ENCODE measurements at regions not wholly inside any gene's neighbourhood (a gene's known extent, or its start where the extent isn't known, plus 50 kb on each side); places are given as distances from the start of the nearest gene placed in this dataset.
"Not testable (repeated sequence)": the region's sequence is repeated elsewhere in the genome, so short reads cannot be mapped to it uniquely, and the experiment has no call there.

GRCh38 chr7:1300206-1300605 lies 67.5 kb downstream of the UNCX start:
- no peak for DNase-seq (ENCODE audit: low spot score)

- DNase-seq (ENCODE audit: low spot score), result no peak
Observed at GRCh38 chr7:1300636-1301035, 68.0 kb downstream of the UNCX start.

GRCh38 chr7:1301054-1301881 lies 68.6 kb downstream of the UNCX start:
- no peak for DNase-seq (ENCODE audit: low spot score)

- no peak for DNase-seq (ENCODE audit: low spot score)
Observed at GRCh38 chr7:1301882-1302251, 69.2 kb downstream of the UNCX start.

GRCh38 chr7:1302936-1303335 lies 70.3 kb downstream of the UNCX start:
- DNase-seq (ENCODE audit: low spot score), result no peak

- not testable (repeated sequence) for DNase-seq (ENCODE audit: low spot score)
Observed at GRCh38 chr7:1304011-1304410, 71.3 kb downstream of the UNCX start.

GRCh38 chr7:1305873-1306272 lies 73.2 kb downstream of the UNCX start:
- DNase-seq (ENCODE audit: low spot score), result no peak

GRCh38 chr7:1307828-1308227 lies 75.2 kb downstream of the UNCX start:
- no peak for DNase-seq (ENCODE audit: low spot score)

GRCh38 chr7:1309290-1309689 lies 76.6 kb downstream of the UNCX start:
- DNase-seq (ENCODE audit: low spot score), result no peak

- DNase-seq (ENCODE audit: low spot score), result no peak
Observed at GRCh38 chr7:1309996-1310395, 77.3 kb downstream of the UNCX start.

GRCh38 chr7:1310936-1311335 lies 78.3 kb downstream of the UNCX start:
- DNase-seq (ENCODE audit: low spot score), result no peak

- DNase-seq (ENCODE audit: low spot score), result no peak
Observed at GRCh38 chr7:1311406-1312135, 78.9 kb downstream of the UNCX start.

- DNase-seq (ENCODE audit: low spot score), result no peak
Observed at GRCh38 chr7:1312136-1313070, 79.7 kb downstream of the UNCX start.

- DNase-seq (ENCODE audit: low spot score), result no peak
Observed at GRCh38 chr7:1313613-1314012, 80.9 kb downstream of the UNCX start.

- no peak for DNase-seq (ENCODE audit: low spot score)
Observed at GRCh38 chr7:1314021-1314907, 81.6 kb downstream of the UNCX start.

- DNase-seq (ENCODE audit: low spot score), result no peak
Observed at GRCh38 chr7:1314908-1315450, 82.3 kb downstream of the UNCX start.

GRCh38 chr7:1316086-1316485 lies 83.4 kb downstream of the UNCX start:
- no peak for DNase-seq (ENCODE audit: low spot score)

- DNase-seq (ENCODE audit: low spot score), result no peak
Observed at GRCh38 chr7:1317646-1318045, 85.0 kb downstream of the UNCX start.

- DNase-seq (ENCODE audit: low spot score), result no peak
Observed at GRCh38 chr7:1318051-1318450, 85.4 kb downstream of the UNCX start.

- DNase-seq (ENCODE audit: low spot score), result no peak
Observed at GRCh38 chr7:1318661-1319060, 86.0 kb downstream of the UNCX start.

GRCh38 chr7:1320616-1321240 lies 88.1 kb downstream of the UNCX start:
- no peak for DNase-seq (ENCODE audit: low spot score)
